Esophagus muscularis mucosa (tissue), 4 donors: ENCODE measurements at regions not wholly inside any gene's neighbourhood (a gene's known extent, or its start where the extent isn't known, plus 50 kb on each side); places are given as distances from the start of the nearest gene placed in this dataset.

Source experiments
- DNase-seq: peaks from one replicate; pipeline ENCODE4 v3.0.0-alpha.2; 2017; ENCODE audit errors: extremely low spot score
- H3K27ac ChIP-seq, 4 donors: fragments of 200-600 bp; sonication (generic); replicated peaks in 1 of 4; 1 replicate in 3 of 4; 2 replicates in 1 of 4; pipeline ENCODE4 v1.5.1; 2016 to 2019; ENCODE audit warnings: mild to moderate bottlenecking in 1 of 4
- H3K27me3 ChIP-seq, 4 donors: fragments of 200-600 bp; sonication (generic); one replicate each; pipeline versions ENCODE4 v1.5.1 to v1.6.0; 2016 to 2019
- H3K36me3 ChIP-seq, 4 donors: fragments of 200-600 bp; sonication (generic); one replicate each; pipeline ENCODE4 v1.5.1; 2016 to 2019
- H3K4me1 ChIP-seq, 4 donors: fragments of 200-600 bp; sonication (generic); one replicate each; pipeline ENCODE4 v1.5.1; 2016 to 2019
- H3K4me3 ChIP-seq, 4 donors: fragments of 200-600 bp; sonication (generic); 1 replicate in 2 of 4; 2 replicates in 2 of 4; pipeline ENCODE4 v1.5.1; 2016 to 2019; ENCODE audit warnings: mild to moderate bottlenecking in 4 of 4, moderate library complexity in 1 of 4
- H3K9me3 ChIP-seq, 4 donors: fragments of 200-600 bp; sonication (generic); 1 replicate in 3 of 4; 2 replicates in 1 of 4; pipeline ENCODE4 v1.5.1; 2016 to 2019
- EP300 ChIP-seq: sonication (generic); formaldehyde crosslinking; IDR thresholded peaks from one replicate; pipeline ENCODE4 v1.6.1; 2017; ENCODE audit warnings: antibody characterized with exemption
- POLR2A ChIP-seq: fragments of 450-650 bp; IDR thresholded peaks from one replicate; pipeline ENCODE4 v1.6.1; 2017; ENCODE audit warnings: antibody characterized with exemption, moderate library complexity, mild to moderate bottlenecking, low read depth
- POLR2AphosphoS5 ChIP-seq, 2 donors: sonication (generic); formaldehyde crosslinking; IDR thresholded peaks; one replicate each; pipeline ENCODE4 v1.6.1; 2017; ENCODE audit warnings: antibody characterized with exemption in 2 of 2
- WGBS: methylation state at CpG from one replicate; pipeline ENCODE4 v1.1.5; 2018; 5-methylcytosine and 5-hydroxymethylcytosine counted together
- intact Hi-C: fragments of 100-400 bp; cut with DNase I; formaldehyde crosslinking; loops from one replicate; pipeline ENCODE4 v1.15.1; 2023
- TF ChIP-seq, protein P1 (sequence below), 3 experiments: fragments of 200-600 bp in 2 of 3; fragments of 450-650 bp in 1 of 3; sonication (generic) in 2 of 3; IDR thresholded peaks; one replicate each; pipeline ENCODE4 v1.5.1; 2017 to 2019; ENCODE audit warnings: antibody characterized with exemption in 3 of 3, mild to moderate bottlenecking in 2 of 3, moderate library complexity in 1 of 3

DNA sequence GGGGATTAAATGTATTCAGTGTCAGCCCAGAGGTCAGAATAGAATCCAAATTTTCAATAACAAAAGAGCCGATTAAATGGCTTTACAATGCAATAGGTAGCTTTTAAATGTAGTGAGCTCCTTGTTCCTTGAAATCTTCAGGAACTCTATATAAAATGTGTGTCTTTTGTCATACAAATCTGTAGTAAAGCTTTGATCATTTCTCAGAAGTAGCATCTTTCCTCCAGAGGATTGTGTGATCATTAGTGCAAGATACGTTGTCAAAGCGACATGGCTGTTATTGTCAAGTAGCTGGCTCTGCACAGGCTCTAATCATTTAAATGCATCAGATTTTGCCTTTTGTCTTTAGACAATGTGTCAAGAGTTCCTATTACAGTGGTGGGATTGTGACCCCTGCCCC is 116.1 kb upstream of the NAMPT start:
- peaks cover 0 to 5% (median 0%) of the 10 kb centered on the region in 4 donors for H3K27me3 ChIP-seq
- 78% methylated on average over 3 of the region's 3 CpGs for WGBS
- no peak for DNase-seq

DNA sequence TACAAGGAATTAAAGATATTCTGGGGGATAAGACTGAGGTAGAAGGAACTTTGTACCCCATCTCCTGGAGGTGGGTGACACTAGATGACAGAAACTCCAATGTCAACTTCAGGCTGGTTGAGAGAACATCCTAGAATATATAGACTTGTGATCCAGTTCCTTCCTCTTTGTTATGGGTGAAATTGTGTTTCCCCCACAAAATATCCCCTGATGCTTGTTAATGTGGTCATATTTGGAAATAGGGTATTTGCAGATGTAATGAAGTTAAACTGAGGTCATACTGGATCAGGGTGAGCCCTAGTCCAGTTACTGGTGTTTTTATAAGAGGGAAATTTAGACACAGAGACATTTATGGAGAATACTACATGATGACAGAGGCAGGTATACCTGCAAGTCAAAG is 114.0 kb upstream of the NAMPT start:
- H3K4me3 ChIP-seq = no peak overlapping the region
- TF ChIP-seq EP300 (no peak), POLR2A (no peak), POLR2AphosphoS5 (IDR thresholded peaks at IDR 0.05) (no peak)
- TF ChIP-seq, protein P1, sequence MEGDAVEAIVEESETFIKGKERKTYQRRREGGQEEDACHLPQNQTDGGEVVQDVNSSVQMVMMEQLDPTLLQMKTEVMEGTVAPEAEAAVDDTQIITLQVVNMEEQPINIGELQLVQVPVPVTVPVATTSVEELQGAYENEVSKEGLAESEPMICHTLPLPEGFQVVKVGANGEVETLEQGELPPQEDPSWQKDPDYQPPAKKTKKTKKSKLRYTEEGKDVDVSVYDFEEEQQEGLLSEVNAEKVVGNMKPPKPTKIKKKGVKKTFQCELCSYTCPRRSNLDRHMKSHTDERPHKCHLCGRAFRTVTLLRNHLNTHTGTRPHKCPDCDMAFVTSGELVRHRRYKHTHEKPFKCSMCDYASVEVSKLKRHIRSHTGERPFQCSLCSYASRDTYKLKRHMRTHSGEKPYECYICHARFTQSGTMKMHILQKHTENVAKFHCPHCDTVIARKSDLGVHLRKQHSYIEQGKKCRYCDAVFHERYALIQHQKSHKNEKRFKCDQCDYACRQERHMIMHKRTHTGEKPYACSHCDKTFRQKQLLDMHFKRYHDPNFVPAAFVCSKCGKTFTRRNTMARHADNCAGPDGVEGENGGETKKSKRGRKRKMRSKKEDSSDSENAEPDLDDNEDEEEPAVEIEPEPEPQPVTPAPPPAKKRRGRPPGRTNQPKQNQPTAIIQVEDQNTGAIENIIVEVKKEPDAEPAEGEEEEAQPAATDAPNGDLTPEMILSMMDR (IDR thresholded peaks at IDR 0.05) = no peak
- no peaks in the 10 kb centered on the region for H3K9me3 ChIP-seq
- no peaks in the 10 kb centered on the region for H3K36me3 ChIP-seq
- no peak for DNase-seq
- no peaks in the 10 kb centered on the region for H3K4me1 ChIP-seq
- no peak overlapping the region for H3K27ac ChIP-seq
- intact Hi-C loops = no loop called here
- H3K27me3 ChIP-seq = peaks cover 0 to 5% (median 0%) of the 10 kb centered on the region in 4 donors

More for the DNA sequence above, 116.1 kb upstream of the NAMPT start:
- Histone ChIP-seq H3K27ac (no peak overlapping the region), H3K4me3 (no peak overlapping the region), H3K4me1 (no peaks in the 10 kb centered on the region), H3K36me3 (no peaks in the 10 kb centered on the region), H3K9me3 (no peaks in the 10 kb centered on the region)
- intact Hi-C loops = no loop called here
- TF ChIP-seq, protein P1 (IDR thresholded peaks at IDR 0.05) = no peak
- TF ChIP-seq POLR2A = no peak
- no peak for TF ChIP-seq EP300
- no peak for TF ChIP-seq POLR2AphosphoS5 (IDR thresholded peaks at IDR 0.05)

DNA sequence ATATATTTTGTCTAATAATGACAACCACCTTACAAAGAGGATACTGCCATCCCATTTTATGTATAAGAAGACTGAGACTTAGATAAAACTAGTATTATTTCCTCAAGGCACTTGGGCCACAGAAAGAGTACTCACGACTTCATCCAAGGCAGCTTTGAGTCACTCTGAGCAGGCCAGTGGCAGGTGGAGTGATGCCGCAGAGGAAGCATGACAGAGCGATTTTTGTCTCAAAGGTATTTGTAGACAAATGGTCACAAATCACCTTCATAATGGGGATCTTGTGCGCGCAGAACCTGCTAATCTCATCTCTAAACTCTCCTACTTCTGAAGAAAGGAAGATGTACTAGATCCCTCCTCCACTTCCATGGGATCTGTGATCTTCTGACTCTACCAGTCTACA is 113.2 kb upstream of the NAMPT start:
- no peaks in the 10 kb centered on the region for H3K36me3 ChIP-seq
- intact Hi-C loops = no loop called here
- H3K27me3 ChIP-seq = peaks cover 0 to 5% (median 0%) of the 10 kb centered on the region in 4 donors
- no peaks in the 10 kb centered on the region for H3K4me1 ChIP-seq
- TF ChIP-seq EP300 (no peak), POLR2A (no peak), POLR2AphosphoS5 (IDR thresholded peaks at IDR 0.05) (no peak)
- TF ChIP-seq, protein P1 (IDR thresholded peaks at IDR 0.05) = no peak
- H3K9me3 ChIP-seq = no peaks in the 10 kb centered on the region
- WGBS = 84% methylated on average over 5 of the region's 5 CpGs
- no peak overlapping the region for H3K4me3 ChIP-seq
- DNase-seq = no peak
- no peak overlapping the region for H3K27ac ChIP-seq

DNA sequence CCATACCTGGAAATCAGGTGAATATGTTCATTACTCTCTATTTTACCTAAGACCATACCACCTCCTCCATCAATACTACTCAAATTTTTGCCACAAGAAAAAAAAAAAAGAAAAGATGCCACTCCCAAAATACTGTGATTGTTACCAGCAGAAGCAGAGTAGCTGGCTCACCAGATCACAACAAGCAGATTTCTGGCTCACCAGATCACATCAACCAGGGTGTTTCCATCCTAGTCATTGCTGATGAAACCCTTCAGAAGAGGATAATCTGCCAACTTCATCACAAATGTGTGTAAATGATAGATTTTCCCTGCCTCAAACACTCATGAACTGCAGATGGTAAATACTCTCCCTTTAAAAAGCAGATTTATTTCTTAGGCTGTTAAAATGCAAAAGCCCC is 109.7 kb upstream of the NAMPT start:
- no peaks in the 10 kb centered on the region for H3K36me3 ChIP-seq
- H3K27ac ChIP-seq = no peak overlapping the region
- H3K27me3 ChIP-seq = no peaks in the 10 kb centered on the region
- DNase-seq = no peak
- no peaks in the 10 kb centered on the region for H3K9me3 ChIP-seq
- intact Hi-C loops = no loop called here
- no peaks in the 10 kb centered on the region for H3K4me1 ChIP-seq
- no peak for TF ChIP-seq EP300
- TF ChIP-seq, protein P1 (IDR thresholded peaks at IDR 0.05) = no peak
- no peak overlapping the region for H3K4me3 ChIP-seq

DNA sequence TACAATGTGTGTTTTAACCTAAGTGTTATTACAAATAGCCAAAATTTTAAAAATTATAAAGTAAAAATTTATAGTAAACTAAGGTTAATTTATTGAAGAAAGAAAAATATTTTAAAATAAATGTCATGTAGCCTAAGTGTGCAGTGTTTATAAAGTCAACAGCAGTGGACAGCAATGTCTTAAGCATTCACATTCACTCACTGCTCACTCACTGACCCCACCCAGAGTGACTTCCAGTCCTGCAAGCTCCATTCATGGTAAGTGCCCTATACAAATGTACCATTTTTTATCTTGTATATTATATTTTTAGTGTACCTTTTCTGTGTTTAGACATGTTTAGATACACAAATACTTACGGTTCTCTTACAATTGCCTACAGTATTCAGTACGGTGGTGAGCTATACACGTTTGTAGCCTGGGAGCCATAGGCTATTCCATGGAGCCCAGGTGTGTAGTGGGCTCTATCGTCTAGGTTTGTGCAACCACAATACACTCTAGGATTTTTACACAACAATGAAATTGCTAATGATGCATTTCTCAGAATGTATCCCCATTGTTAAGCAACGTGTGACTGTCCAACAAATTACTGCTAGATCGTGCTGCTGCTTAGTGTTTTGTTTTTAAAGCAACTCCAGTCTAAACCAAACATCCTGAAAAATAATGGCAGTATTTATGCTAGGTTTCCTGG is 108.9 kb upstream of the NAMPT start:
- H3K4me1 ChIP-seq = no peaks in the 10 kb centered on the region
- 64% methylated on average over 6 of the region's 6 CpGs for WGBS
- no peaks in the 10 kb centered on the region for H3K27me3 ChIP-seq
- H3K4me3 ChIP-seq = no peak overlapping the region
- H3K36me3 ChIP-seq = no peaks in the 10 kb centered on the region
- no peak for DNase-seq
- TF ChIP-seq, protein P1 (IDR thresholded peaks at IDR 0.05) = no peak
- TF ChIP-seq EP300 (no peak), POLR2A (no peak), POLR2AphosphoS5 (IDR thresholded peaks at IDR 0.05) (no peak)
- H3K27ac ChIP-seq = no peak overlapping the region
- no peaks in the 10 kb centered on the region for H3K9me3 ChIP-seq
- intact Hi-C loops = no loop called here
